Endometrium (tissue), 2 donors: ENCODE measurements at regions not wholly inside any gene's neighbourhood (a gene's known extent, or its start where the extent isn't known, plus 50 kb on each side); places are given as distances from the start of the nearest gene placed in this dataset.
"Not testable (repeated sequence)": the region's sequence is repeated elsewhere in the genome, so short reads cannot be mapped to it uniquely, and the experiment has no call there.

ENCODE experiments used
- FAIRE-seq: peaks from 2 replicates; lab custom pipeline; 2012; peaks lifted over from hg19 to GRCh38; lab: Jason Lieb, UNC
- donor health status: control.
- donor health status: control.

- peak; percentile 48 for FAIRE-seq
Measured at GRCh38 chr5:152527358-152528052, 122.4 kb upstream of the NMUR2 start.

DNA sequence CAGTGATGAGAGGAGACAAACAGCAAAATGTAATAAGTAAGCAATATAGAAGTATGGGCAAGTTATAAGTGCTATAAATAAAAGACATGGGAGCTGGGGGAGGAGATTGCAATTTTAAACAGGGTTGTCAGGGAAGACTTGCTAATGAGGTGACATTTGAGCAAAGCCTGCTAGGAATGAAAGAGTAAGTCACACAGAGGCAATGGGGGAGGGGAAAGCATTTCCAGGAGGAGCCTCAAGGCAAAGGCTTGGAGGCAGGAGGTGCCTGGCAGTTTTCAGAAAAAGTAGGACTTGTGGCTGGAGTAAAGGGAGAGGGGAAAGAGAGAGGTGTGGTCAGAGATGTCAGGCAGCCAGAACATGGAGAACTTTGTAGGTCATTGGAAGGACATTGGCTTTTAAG is 124.4 kb upstream of the NMUR2 start:
- FAIRE-seq: no peak

GRCh38 chr5:152532714-152533113 is 127.6 kb upstream of the NMUR2 start:
- peak; percentile 72 for FAIRE-seq

DNA sequence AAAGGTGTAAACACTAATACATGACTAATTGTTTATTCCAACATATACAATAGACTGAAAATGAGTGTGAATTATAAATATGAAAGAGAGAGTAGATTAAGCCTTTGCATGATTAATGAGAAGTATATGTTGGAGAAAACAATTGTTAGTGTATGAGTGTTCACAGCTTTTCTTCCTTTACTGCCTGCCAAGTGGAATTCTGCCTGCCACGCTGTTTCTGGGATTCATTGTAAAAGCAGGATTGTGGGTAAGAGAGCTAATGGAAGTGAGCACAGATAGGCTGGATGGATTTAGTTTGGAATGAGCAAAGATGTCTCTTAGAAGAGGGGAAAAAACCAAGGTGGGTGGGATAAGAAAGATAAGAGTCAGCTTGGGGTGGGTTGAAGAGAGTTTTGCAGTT is 129.6 kb upstream of the NMUR2 start:
- no peak for FAIRE-seq

DNA sequence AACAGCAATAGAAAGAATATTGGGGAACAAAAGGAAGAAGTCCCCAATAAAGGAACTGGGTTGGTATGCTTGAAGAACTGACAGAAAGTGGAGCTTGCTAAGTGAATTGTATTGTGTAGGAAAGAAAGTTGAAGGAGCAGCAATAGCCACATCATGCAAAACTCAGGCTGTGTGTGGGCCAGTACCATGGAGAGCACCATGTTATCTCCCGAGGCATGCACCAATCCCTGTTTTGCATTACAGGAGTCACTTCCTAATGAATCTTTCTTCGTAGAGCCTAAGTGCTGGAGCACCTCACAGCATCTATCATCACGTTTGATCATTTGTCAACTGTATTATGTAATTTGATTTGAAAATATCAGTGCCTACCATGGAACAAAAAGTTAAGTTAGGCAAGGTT is 137.7 kb upstream of the NMUR2 start:
- FAIRE-seq: no peak

- no peak for FAIRE-seq
Measured at GRCh38 chr5:152546493-152546892, 141.4 kb upstream of the NMUR2 start.

DNA sequence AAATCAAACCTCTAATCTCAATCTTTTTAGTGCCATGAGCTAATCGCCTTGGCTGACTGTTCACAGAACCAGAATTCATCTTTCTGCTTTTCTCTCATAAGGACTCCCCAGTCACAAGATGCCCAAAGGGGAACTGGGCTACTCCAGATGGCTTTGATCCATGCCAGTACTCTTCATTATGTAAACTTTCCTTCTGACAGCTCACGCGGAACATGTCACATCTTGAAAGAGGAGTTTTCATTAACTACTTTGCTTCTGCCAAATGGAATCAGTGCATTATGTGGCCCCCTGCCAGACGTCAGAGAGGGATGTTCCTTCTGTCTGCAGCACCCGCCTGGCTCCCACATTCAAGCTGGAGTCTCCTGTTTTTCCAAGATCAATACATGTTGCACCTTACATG is 142.1 kb upstream of the NMUR2 start:
- no peak for FAIRE-seq

DNA sequence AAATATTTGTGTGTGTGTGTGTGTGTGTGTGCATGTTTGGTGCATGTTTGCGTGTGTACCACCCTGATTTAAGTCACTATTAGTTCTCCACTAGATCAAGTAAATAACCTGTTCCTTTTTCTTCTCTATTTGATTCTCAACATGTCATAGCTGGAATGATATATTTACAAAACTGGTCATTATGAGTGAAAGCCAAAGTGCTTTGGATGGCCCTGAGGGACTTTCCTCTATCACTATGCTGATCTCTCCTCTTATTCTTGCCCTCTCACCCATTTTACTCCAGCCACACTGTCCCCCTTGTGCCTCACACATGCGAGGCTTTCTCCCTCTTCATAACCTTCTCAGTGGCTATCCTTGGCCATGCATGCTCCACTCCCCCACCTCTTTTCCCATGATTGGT is 144.6 kb upstream of the NMUR2 start:
- FAIRE-seq: no peak

- FAIRE-seq: no peak
Measured at GRCh38 chr5:152551061-152551460, 146.0 kb upstream of the NMUR2 start.

DNA sequence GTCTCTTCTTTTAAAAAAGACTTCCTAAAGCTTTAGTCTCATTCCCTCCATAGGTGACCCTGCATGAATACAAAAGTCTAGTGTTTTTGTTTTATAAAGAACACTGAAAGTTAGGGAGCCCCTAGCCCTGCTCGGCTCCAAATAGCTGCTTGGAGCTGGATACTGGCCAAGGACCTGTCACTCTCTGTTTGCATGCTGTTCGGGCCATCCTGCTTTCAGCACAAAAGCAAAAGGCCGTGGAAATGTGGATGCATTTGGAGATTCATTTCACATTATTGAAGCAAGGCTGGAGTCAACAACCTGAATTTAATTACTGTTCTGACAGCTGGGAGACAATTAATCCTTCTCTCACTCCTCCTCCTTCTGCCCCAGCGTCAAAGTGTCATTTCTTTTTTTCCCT is 151.7 kb upstream of the NMUR2 start:
- FAIRE-seq: no peak

GRCh38 chr5:152560512-152561137 is 155.5 kb upstream of the NMUR2 start:
- no peak for FAIRE-seq

DNA sequence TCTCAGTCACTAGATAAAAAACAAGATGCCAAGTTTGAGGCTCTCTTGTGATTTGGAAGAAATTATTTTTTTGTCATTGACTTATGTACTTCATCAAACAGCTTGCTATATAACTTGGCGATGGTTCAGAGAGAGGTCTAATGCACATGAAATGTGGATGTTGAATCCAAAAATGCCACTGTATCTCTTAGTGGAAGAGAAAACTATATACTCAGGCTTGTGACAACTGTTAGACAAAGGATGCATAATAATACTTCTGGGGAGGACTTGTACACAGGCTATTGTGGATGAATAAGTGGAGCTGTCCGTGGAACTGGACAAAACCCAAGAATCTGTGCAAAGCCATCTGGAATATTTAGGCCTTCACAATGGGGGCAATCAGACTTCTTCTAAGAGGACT is 162.9 kb upstream of the NMUR2 start:
- FAIRE-seq: no peak

DNA sequence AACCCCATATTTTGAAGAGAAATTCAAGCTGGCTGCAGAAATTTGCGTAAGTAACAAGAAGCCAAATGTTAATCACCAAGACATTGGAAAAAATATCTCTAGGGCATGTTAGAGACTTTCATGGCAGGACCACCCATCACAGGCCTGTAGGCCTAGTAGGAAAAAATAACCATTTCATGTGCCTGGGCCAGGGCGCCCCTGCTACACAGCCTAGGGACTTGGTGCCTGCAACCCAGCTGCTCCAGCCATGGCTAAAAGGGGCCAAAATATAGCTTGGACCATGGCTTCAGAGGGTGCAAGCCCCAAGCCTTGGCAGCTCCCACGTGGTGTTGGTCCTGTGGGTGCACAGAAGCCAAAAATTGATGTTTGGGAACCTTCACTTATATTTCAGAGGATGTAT is 167.7 kb upstream of the NMUR2 start:
- no peak for FAIRE-seq

DNA sequence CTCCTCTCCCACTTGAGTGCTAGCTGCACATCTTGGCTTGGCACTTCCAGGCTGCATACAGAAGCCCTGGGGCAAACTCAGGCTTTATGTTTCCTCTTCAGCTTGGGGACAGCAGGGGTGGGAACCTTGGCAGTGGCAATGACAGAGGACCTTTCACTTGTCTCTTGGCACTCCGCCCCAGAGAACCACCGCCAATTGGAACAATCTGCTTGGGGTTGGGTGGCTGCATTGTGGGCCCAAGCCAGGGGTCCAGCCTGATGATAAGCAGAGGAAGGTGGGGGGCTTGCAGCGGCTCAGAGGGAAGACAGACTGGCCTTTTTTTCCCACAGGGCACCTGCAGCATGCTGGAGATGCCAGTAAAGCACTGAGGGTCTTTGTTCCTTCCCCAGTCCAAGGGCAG is 179.0 kb upstream of the NMUR2 start:
- no peak for FAIRE-seq

- FAIRE-seq: no peak
Measured at GRCh38 chr5:152592416-152592815, 187.3 kb upstream of the NMUR2 start.

DNA sequence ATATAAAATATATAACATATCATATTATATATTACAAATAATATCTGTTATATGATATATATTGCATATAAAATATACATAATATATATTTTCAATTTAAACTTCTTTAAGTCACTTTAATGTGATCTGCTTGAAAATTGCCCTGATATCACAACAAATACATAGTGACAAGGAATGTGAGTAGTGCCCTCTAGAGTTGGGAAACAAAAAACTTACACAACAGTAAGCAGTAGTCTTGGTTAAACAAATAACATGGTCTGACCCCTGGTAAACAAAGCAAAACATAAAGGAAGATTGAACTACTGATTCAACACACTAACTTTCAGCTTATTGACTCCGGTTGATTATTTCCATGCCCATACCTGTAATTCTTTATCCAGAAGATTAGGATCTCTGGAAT is 188.3 kb upstream of the NMUR2 start:
- peak; percentile 80 for FAIRE-seq

DNA sequence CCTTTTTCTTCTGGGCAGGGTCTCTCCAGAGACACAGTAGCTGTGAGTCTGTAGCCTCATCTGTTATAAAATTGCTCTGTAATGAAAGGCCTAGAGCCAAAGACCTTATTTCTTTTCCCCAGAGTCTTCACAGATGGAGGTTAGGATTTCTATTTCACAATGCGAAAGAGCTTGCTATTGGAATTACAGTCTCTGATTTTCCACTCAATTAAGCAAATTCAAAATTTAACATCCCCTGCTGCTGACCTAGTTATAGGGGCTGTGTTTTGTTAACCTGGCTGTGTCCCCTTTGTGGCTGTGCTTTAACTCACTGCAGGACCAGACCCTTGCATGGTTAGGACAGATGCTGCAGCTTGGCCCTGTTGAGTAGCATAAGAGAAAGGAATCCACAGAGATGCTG is 190.3 kb upstream of the NMUR2 start:
- FAIRE-seq: no peak

- FAIRE-seq: no peak
Measured at GRCh38 chr5:152599096-152599495, 194.0 kb upstream of the NMUR2 start.

- FAIRE-seq: no peak
Measured at GRCh38 chr5:152601806-152602732, 197.0 kb upstream of the NMUR2 start.

GRCh38 chr5:152606050-152606449 is 201.0 kb upstream of the NMUR2 start:
- FAIRE-seq: not testable (repeated sequence)

DNA sequence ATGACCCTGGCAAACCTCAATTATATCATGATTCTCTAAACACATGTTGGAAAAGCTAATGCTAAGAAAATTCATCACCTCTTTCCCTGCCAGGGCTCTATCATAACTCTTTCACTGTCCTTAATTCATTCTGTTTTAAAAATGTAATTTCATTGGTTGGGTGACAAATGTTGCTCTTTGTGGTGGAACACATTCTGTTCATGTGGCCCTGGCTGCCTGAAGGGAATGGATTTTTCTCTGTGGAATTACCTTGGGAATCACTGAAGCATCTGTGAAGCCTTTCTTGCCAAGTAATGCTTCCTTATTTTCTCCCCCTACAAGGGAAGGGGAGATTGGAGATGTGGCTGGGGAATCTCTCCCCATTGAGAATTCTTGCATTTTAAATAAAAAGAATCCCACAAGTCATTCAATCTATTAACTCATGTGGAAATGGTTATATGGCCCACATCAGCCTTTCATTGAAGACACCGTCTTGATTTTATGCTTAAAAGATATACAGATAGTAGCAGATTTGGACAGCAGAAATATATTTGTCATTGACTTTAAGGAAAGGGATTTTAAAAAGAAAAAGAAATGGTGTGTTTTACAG is 201.8 kb upstream of the NMUR2 start:
- no peak for FAIRE-seq

GRCh38 chr5:152607401-152608160 is 202.5 kb upstream of the NMUR2 start:
- no peak for FAIRE-seq
